OCI-LY7 (cell line): ENCODE measurements at regions not wholly inside any gene's neighbourhood (a gene's known extent, or its start where the extent isn't known, plus 50 kb on each side); places are given as distances from the start of the nearest gene placed in this dataset.
"Not testable (repeated sequence)": the region's sequence is repeated elsewhere in the genome, so short reads cannot be mapped to it uniquely, and the experiment has no call there.

Source experiments
- BruUV-seq: library from RNA; stranded (reverse); fragments of 400-500 nt; replicated peaks from 2 replicates; lab custom pipeline; 2021; lab: Mats Ljungman, UMichigan
- CTCF ChIA-PET: fragments of 300-600 bp; sonication (Branson Sonifier 250); formaldehyde crosslinking; loops from one replicate; lab custom pipeline; 2022; ENCODE audit warnings: antibody characterized with exemption; ENCODE audit not compliant: unreplicated experiment; lab: Charles Lee
- POLR2A ChIA-PET: fragments of 300-600 bp; sonication (Branson Sonifier 250); formaldehyde crosslinking; loops from one replicate; lab custom pipeline; 2022; ENCODE audit warnings: antibody characterized with exemption; lab: Charles Lee
- DNase-seq: peaks from one replicate; pipeline ENCODE4 v3.0.0-alpha.2; 2015; ENCODE audit warnings: low spot score
- H2AFZ ChIP-seq: fragments of 200-600 bp; sonication (generic), shearing (Covaris generic); 2 replicates; pipeline ENCODE4 v1.6.1; 2014; ENCODE audit warnings: mild to moderate bottlenecking, antibody characterized with exemption, low read length, moderate library complexity
- H3K27ac ChIP-seq: fragments of 200-600 bp; sonication (generic); 2 replicates; pipeline ENCODE4 v1.5.1; 2014; ENCODE audit warnings: mixed run types, low read depth, mild to moderate bottlenecking, moderate library complexity, low read length, inconsistent platforms; ENCODE audit not compliant: poor library complexity, severe bottlenecking
- H3K36me3 ChIP-seq: fragments of 200-600 bp; sonication (generic); 2 replicates; pipeline ENCODE4 v1.6.1; 2014; ENCODE audit warnings: mild to moderate bottlenecking, antibody characterized with exemption, low read length, moderate library complexity, mixed read lengths; ENCODE audit not compliant: insufficient read depth
- H3K4me1 ChIP-seq: fragments of 200-600 bp; sonication (generic); 2 replicates; pipeline ENCODE4 v1.5.1; 2014; ENCODE audit warnings: mild to moderate bottlenecking, low read length; ENCODE audit not compliant: insufficient read depth, poor library complexity, severe bottlenecking
- H3K4me2 ChIP-seq: fragments of 200-600 bp; sonication (generic); 2 replicates; pipeline ENCODE4 v1.6.1; 2014; ENCODE audit warnings: mild to moderate bottlenecking, low read length
- H3K4me3 ChIP-seq: fragments of 200-600 bp; sonication (generic); 2 replicates; pipeline ENCODE4 v1.5.1; 2014; ENCODE audit warnings: mild to moderate bottlenecking, low read depth, low read length; ENCODE audit not compliant: poor library complexity, severe bottlenecking
- H3K79me2 ChIP-seq: fragments of 200-600 bp; sonication (generic); 2 replicates; pipeline ENCODE4 v1.6.1; 2016; ENCODE audit warnings: low read depth, mild to moderate bottlenecking, low read length, moderate library complexity, mixed read lengths; ENCODE audit not compliant: insufficient read depth
- H3K9me2 ChIP-seq: fragments of 200-600 bp; sonication (generic); 2 replicates; pipeline ENCODE4 v1.6.1; 2016; ENCODE audit warnings: mild to moderate bottlenecking, low read length, mixed read lengths; ENCODE audit not compliant: insufficient read depth
- H3K9me3 ChIP-seq: fragments of 200-600 bp; sonication (generic); 2 replicates; pipeline ENCODE4 v1.6.1; 2014; ENCODE audit warnings: mild to moderate bottlenecking, mixed run types, low read length, mixed read lengths
- H4K20me1 ChIP-seq: fragments of 200-600 bp; sonication (generic); 2 replicates; pipeline ENCODE4 v1.6.1; 2014; ENCODE audit warnings: mild to moderate bottlenecking, antibody characterized with exemption, low read length, moderate library complexity, mixed read lengths; ENCODE audit not compliant: insufficient read depth
- CTCF ChIP-seq: fragments of 200-600 bp; sonication (generic); conservative IDR thresholded peaks from 2 replicates; pipeline ENCODE4 v1.5.1; 2014; ENCODE audit warnings: mild to moderate bottlenecking, antibody characterized with exemption, low read length, moderate library complexity, mixed read lengths
- EZH2phosphoT487 ChIP-seq: fragments of 200-600 bp; sonication (generic); IDR thresholded peaks from 2 replicates; pipeline ENCODE4 v1.6.1; 2018; ENCODE audit warnings: low read depth, borderline replicate concordance, mild to moderate bottlenecking, mixed run types, antibody characterized with exemption, low read length, moderate library complexity, mixed read lengths
- intact Hi-C: fragments of 100-400 bp; cut with micrococcal nuclease; formaldehyde crosslinking; loops from one replicate; pipeline ENCODE4 v1.10.0; 2022; ENCODE audit not compliant: unreplicated experiment

GRCh38 chr4:173094739-173095421, 73.7 kb upstream of the GALNT7 start:
- POLR2A ChIA-PET = interaction anchor here (0.6 kb wide), 1 partner anchor 45 kb away, joined by 3 read pairs; no protein-coding TSS in a partner anchor
- H3K9me2 ChIP-seq = no peaks in the 10 kb centered on the region
- no peak overlapping the region for H2AFZ ChIP-seq
- BruUV-seq = no TSS peak
- no peak for DNase-seq
- H3K4me3 ChIP-seq = no peak overlapping the region
- H3K4me2 ChIP-seq = no peak overlapping the region
- H3K36me3 ChIP-seq = no peaks in the 10 kb centered on the region
- no peaks in the 10 kb centered on the region for H3K79me2 ChIP-seq
- no peak overlapping the region for H3K27ac ChIP-seq
- intact Hi-C loops = no loop called here
- TF ChIP-seq CTCF (no peak), EZH2phosphoT487 (no peak)
- no peaks in the 10 kb centered on the region for H3K4me1 ChIP-seq
- H4K20me1 ChIP-seq = no peaks in the 10 kb centered on the region
- no peaks in the 10 kb centered on the region for H3K9me3 ChIP-seq
- CTCF ChIA-PET = no interaction called here

- H3K4me1 ChIP-seq, H3K79me2 ChIP-seq, H3K36me3 ChIP-seq, H3K9me2 ChIP-seq, H2AFZ ChIP-seq, BruUV-seq, DNase-seq, intact Hi-C loops, H3K27ac ChIP-seq, H3K4me2 ChIP-seq, POLR2A ChIA-PET, CTCF ChIA-PET, H3K4me3 ChIP-seq, H4K20me1 ChIP-seq, H3K9me3 ChIP-seq: not testable (repeated sequence)
Observed at GRCh38 chr4:173099447-173099846, 69.2 kb upstream of the GALNT7 start.

- Histone ChIP-seq H3K36me3 (no peaks in the 10 kb centered on the region), H3K79me2 (no peaks in the 10 kb centered on the region), H3K9me3 (no peaks in the 10 kb centered on the region), H2AFZ (no peak overlapping the region), H3K4me2 (no peak overlapping the region), H3K27ac (no peak overlapping the region), H4K20me1 (no peaks in the 10 kb centered on the region), H3K4me3 (no peak overlapping the region), H3K9me2 (no peaks in the 10 kb centered on the region), H3K4me1 (no peaks in the 10 kb centered on the region)
- DNase-seq = no peak
- ChIA-PET POLR2A (no interaction called here), CTCF (interaction anchor here (0.5 kb wide), 1 partner anchor 92 kb away, joined by 5 read pairs; no protein-coding TSS in a partner anchor)
- intact Hi-C loops = no loop called here
- no peak for TF ChIP-seq EZH2phosphoT487
- no peak for TF ChIP-seq CTCF
- no TSS peak for BruUV-seq
Observed at GRCh38 chr4:173111031-173111430, 57.6 kb upstream of the GALNT7 start.

- POLR2A ChIA-PET = not testable (repeated sequence)
Observed at GRCh38 chr4:173117430-173117829, 51.2 kb upstream of the GALNT7 start.

More at GRCh38 chr4:173117430-173117829, 51.2 kb upstream of the GALNT7 start:
- H4K20me1 ChIP-seq, H3K79me2 ChIP-seq, H2AFZ ChIP-seq, DNase-seq, BruUV-seq, H3K27ac ChIP-seq, H3K9me2 ChIP-seq, H3K4me2 ChIP-seq, H3K36me3 ChIP-seq, CTCF ChIA-PET, H3K4me3 ChIP-seq, intact Hi-C loops, H3K9me3 ChIP-seq: not testable (repeated sequence)
- H3K4me1 ChIP-seq = peaks cover 17% of the 10 kb centered on the region
